GM18498 (cell line): ENCODE measurements at regions not wholly inside any gene's neighbourhood (a gene's known extent, or its start where the extent isn't known, plus 50 kb on each side); places are given as distances from the start of the nearest gene placed in this dataset.
"Not testable (repeated sequence)": the region's sequence is repeated elsewhere in the genome, so short reads cannot be mapped to it uniquely, and the experiment has no call there.

Source experiments
- ATAC-seq: cut with Tn5 transposase; IDR thresholded peaks from one replicate; pipeline ENCODE4 v1.9.1; 2021; ENCODE audit warnings: mild to moderate bottlenecking, moderate library complexity; ENCODE audit not compliant: unreplicated experiment

DNA sequence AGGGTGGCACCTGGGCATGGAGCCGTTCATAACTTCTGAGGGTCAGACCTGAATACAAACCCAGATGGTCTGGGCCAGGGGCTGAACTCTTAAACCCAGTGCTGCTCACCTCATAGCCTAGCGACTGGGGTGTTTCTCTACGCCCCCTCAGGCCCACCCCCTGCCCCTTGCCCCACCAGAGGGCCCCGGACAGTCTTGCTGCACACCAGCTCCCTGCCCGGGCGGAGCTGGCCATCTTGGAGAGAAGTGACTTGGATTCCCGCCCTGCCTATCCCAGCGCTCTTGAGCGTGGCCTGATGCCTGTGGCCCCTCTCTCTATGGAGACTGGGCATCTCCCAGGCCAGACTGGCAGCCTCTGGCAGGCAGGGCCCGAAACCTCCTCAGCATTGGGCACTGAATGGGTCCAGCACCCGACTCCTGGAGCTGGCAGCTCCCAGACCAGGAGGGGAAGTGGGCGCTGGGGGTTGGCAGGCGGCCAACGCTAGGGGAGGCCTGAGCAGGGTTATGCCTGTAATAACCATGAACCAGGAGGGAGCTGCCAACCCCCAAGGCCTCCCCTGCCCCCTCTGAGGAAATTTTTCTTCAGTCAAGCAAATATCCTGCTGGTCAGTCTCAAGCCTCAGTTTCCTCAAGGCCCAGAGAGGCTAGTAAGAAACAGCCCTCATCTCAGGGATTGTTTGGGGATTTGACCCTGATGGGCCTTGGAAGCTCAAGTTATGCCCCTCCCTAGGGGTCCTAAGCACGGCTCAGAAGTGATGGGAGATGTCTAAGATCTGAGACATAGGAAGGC is 169.5 kb downstream of the VEGFA start:
- ATAC-seq = no peak

DNA sequence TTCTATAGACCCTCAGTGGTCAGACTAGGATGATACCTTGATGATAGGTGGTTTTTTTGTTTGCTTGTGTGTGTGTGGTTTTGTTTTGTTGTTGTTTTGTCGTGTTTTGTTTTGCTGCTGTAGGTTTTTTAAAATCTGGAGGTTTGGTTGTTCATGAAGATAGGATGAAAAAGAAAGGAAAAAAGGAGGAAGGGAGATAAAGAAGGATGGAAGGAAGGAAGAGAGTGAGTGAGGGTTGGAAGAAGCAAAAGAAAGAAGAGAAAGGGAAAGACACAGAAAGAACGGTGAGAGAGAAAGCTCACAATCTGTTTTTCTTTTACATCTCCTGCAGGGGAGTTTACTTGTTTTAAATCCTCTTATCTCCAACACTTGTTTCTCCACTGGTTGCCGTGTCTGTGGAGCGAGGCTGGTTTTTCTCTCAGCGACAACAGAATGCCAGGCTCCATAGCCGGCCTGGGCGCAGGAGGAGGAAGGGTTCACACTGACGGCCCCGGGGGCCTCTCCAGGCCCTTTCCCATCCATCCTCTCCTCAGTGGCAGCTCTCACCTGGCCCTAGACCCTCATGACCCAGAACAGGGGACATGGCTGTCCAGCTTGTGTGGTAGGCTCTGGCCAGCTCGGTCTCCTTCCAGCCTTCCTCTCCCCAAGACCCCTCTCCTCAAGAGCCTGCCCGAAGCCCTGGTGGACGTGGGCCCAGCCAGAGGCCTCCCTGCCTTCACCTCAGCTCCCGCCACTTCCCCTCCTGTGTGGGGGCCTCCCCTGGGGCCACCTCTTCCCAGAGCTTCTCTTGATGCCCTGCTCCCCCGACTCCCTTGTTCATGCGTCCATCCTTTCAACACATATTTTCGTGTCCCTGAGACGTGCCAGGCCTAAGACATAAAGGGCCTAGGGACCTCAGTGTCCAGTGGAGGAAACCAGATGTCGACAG is 168.4 kb downstream of the VEGFA start:
- no peak for ATAC-seq

DNA sequence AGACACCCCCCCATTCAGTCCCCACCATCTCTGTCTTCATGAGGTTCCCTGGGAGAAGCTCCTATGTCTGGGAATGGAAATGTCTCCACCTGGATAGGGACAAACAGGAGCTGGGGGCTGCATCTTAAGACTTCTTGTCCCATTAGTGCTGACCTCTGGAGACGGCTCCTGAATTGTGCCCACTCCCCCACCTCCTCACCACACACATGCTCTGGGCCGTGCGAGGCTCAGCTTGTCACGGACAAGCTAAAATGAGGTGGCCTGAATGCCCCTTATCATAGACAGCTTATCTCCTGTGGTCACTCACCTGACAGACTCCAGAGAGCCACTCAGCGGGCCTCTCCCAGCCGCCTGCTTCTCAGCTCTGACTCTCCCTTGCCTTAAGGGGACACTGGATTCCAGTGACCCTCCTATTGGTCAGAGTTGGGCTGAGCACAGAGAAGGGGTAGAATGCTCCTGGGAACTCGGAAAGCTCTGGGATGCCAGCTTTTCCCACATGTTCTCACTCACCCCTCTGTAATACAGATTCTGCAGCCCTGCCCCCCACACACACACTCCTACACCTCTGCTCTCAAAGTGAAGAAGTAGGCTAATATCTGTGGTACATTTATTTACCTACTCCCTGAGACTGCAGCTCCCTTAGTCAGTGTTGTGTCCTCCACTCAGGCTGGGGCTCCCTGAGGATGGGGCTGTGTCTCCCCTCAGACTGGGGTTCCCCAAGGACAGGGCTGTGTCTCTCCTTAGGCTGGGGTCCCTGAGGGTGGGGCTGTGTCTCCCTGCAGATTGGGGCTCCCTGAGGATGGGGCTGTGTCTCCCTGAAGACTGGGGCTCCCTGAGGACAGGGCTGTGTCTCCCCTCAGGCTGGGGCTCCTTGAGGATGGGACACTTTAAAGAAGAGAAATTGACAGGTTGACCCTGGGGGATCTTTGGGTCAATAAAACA is 167.5 kb downstream of the VEGFA start:
- ATAC-seq = no peak

DNA sequence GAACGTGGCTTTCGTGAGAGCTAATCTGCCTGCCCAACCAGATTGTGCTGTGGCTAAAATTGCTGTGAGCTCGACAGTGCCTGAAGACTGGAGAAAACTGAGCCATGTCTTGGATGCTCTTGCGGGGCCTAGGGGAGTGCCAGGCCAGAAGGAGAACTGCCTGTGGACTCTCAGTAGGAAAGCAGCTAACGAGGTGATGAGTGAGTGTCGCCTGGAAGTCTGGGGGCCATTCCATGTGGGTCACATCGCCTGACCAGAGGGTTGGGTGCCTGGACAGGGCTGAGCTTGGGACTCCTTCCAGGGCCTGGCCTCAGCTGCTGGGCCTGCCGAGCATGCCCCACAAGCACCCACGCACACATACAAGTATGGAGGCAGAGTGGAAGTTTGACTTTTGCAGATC is 166.5 kb downstream of the VEGFA start:
- no peak for ATAC-seq

DNA sequence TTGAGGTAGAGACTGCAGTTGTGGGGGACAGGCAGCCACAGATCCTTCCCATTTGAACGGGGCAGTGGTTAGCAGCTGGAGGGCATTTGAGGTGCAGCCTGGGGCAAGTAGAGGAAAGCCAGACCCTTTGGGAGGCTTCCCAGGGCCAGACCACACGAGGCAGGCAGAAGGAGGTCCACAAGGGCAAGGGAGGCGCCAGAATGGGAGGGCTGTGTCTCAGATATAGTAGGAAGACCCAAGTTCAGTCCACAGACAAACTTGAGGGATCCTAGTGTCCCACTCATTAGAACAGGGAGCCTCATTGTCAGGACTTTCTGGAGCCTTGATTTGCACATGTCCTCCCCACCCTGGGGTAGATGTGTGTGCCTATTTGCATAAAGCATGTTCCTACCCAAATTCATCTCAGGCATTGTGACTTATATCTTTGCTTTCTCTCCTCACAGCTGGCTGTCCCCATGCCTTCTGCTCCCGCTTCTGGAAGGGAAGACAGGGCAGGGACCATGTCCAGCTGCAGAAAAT is 166.0 kb downstream of the VEGFA start:
- no peak for ATAC-seq

DNA sequence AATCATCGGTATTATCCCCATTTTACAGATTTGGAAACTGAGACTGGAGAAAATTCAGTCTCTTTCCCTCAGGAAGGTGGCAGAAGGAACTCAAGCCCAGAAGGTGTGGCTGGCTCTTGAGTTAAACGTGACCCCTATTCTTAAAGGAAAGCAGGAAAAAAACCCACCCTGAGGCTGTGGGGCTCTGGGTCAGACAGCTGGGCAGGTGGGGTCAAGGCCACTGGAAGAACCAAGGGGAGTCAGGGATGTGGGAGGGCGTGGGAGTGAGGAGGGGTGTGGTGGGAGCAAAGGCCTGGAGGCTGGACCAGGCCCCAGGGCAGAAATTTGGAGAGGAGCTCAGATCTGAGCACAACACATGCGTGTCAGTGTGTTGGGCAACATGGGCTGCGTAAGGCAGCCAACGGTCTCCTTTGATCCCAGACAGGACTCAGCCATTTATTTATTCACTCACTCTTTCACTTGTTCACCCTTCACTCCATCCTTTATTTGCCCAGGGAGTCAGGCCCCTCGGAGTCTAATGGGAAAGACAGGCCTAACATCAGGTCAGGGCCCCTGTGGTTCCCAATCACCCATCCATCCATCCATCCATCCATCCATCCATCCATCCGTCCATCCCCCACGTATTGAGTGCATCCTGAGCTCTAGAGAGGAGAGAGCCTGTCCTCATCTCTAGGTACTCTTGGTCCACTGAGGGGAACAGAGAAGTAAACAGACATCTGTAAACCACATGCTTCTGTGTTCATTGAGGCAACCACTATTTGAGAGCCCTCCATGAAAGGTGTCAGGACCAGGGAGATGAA is 165.0 kb downstream of the VEGFA start:
- ATAC-seq = no peak

DNA sequence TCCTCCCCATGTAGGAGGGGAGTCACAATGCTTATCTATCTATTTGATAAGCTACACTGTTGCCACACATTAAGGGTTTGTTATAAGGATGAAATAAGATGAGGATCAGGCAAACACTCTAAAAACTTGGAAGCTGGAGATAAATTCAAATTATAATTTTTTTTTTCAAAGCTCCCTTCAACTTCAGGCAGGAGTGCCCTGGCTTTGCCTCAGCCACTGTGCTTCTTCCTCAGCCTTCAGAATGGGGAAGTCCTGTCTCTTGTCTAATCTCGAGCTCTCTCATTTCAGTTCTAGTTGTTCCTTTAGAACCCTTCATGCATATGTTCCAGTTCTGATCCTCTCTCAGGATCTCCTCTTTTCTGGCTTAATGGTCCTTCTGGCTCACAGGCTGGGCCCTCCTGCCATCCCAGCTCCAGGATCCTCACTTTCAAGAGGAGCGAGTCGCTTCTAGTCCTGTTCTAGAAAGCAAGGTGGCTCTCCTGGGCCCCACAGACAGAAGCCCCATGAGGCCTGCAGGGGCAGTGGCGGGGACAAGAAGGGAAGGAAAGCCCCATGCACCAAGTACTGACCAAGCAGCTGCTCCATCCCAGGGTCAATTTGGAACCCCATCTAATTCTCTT is 164.3 kb downstream of the VEGFA start:
- ATAC-seq = no peak

DNA sequence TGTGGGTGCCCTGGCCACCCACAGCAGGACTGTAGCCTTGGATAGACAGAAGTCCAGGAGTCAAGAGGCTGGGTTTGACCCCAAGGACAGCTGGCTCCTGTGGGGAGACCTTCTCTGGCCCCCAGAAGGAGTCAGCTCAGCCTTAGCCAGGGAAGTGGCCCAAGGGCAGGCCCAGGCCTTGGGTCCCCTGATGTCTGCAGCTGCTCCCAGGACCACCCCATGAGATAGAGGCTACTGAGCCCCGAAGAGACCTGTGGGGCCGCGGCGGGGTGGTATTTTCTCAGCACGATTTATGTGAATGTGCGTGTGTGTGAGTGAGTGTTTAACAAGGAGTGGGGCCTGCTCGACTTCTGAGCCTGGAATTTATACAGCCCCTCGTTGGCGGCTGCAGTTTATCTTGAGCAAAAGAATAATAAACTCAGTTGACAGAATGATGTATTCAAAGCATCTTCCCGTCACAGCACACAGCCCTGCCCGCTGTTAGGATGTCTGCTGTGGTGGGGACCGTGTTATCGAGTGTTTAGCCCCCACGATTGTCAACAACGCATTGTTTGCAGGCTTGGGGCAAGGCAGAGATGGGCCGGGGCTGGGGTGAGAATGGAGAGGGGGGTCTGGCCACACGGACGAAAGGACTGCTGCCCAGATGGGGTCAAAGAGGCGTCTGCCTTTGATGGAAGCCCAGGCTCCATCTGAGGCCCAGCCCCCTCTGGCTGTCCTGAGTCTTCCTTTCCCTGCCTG is 163.3 kb downstream of the VEGFA start:
- ATAC-seq = no peak

DNA sequence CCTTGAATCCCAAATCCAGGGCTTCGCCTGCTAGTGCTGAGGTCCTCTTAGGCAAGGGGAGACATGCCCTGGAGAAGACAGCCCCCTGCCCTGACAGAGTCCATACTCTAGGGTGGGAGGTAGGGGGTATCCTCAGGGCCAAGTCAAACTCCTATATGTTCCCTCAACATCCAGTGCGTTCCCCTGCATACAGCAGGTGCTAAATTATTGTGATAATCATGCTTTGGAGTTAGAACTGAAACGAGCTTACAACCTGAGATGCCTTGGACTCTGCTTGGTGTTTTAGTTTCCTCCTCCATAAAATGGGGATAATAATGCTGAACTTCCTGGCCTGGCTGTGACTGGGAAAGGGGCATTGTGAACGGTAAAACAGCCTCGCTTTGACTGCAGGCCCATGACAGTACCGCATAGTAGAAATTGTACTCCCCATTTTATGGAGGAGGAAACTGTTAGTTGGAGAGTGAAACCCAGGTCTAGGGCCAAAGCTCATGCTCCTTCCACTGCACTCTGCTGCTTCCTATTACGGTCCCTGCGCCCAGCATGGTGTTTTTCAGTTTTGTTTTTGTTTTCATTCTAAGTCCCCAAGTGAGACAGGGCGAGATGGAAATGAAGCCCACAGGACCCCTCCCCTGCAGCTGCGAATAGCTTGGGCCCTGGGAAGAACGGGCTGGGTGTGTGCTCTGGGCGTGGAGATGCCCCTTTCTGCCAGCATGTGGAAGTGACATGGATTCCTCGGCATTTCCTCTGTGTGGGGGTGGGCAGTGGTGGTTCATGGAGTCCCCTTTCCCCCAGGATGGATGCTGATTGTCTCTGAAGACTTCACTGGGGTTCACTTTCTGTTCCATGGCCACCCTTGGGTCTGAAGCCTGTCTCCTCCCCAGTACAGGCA is 162.5 kb downstream of the VEGFA start:
- no peak for ATAC-seq

DNA sequence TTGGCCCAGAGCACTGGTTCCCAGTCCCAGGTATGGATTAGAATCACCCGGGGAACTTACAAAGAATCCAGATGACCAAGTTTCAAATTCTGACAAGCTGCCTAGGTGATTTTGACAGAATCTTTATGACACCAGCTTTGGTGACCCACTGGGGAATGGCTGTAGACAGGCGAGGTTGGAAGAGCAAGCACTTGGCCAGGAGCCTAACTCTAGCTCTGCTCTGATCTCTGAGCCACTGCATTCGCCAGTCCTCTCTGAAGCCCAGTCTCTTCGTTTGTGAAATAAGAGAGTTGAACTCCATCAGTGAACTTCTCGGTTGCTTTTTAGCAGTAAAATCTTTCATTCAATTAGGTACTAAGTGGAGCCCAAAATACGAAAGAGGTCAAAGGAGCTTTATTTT is 161.2 kb downstream of the VEGFA start:
- no peak for ATAC-seq

DNA sequence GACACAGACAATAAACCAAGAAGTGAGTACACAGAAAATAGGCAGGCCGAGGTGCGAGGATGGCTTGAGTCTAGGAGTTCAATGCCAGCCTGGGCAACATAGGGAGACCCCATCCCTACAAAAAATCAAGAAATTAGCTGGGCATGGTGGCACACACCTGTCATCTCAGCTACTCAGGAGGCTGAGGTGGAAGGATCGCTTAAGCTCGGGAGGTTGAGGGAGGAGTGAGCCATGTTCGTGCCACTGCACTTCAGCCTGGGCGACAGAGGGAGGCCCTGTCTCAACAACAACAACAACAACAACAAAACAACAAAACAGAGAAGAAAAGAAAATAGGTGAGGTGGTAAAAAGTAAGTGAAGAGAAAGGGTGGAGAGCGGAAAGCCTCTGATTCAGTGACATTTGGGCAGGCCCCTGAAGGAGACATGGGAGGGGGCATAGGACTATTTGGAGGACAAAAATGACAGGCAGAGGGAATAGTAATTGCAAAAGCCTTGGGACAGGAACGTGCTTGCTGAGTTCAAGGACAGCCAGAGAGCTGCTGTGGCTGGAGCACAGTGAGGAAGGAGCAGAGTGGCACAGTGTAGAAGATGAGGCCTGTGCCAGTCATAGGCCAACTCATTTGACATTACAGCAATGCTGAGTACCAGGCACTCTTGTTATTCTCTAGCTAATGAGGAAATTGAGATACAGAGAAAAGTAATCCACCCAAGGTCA is 160.6 kb downstream of the VEGFA start:
- ATAC-seq = no peak

DNA sequence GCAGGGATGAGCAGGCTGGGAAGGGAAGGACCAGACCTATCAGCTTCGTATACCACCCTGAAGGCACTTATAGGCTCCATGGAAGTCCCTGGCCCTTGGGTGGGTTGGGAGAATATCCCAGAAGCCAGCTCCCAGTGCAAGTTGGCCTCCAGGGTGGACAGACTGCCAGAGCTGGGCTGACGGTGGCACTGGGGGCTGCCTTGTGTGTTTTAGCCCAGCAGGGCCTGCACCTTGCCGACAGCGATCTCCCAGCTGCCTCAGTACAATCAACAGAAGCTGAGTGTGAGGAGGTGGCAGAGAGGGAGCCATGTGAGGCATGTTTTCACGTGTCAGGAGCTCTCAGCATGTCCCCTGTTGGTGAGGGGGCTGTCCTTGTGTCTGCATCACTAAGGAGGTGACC is 159.5 kb downstream of the VEGFA start:
- ATAC-seq = no peak

DNA sequence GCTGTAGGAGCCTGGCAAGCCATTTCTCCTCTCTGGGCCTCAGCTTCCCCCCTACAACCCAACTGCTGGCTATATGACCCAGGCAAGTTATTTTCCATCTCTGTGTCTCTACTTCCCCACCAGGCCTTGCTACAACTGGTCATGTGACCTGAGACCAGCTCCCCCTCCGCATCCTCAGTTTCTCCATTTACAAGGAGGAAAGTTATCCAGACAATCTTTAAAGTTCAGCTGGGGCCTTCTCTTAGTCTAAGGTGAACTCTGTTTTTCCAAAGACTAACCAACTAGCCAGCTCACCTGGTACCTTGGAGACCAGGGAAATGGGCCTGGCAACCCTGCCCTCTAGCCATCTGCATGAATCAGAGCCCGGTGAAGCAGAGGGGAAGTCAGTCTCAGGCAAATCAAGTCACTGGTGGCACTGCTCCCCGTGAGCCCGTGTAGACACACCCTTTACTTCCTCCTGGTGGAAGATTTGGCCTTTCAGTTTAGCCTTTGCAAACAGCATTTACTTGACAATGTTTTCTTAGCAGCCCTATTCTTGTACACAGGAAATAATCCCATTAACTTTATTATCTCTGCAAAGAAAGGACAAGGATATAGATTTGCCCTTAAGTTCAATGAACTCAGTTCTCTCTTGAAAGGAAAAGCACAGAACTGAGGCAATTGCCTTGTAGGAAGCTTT is 157.7 kb downstream of the VEGFA start:
- ATAC-seq = no peak

DNA sequence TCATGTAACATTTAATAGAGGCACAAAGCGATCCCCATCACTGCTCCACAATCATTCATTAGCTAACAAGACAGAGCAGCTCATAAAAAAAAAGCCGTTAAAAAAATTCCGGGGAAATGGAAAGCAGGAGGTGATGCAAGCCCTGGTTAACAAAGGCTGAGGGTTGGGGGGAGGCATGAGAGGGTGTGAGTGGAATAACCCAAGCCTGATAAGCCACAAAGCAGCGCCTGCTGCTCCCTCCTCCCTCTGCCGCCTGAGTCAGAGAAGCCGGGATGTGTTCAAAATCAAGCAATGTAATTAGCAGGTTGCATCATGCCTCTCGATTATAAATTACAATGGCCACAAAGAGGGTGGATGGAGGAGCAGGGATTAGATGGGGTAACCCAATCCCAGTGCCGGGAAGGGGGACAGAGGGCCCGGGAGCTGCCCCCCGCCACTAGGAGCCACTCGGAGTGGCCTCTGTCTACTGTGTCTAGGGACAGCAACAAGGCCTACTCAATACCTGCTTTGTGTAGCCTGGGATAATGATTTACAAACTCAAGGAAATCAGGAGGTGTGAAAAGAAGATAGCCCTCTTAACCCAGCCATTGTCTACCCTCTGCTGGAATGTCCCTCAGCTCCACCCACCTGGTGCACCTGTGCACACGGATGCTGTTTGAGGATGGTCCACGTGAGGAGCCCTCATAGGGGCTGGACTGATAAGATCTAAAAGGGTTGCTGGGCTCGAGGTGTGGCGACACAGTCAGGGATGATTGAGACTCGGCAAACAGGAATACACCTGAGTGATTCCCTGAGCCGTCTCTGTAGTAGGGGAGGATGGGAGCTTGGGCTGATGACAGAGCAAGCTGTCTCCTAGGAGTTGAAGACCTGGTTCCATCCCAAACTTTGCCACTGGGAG is 156.9 kb downstream of the VEGFA start:
- no peak for ATAC-seq

DNA sequence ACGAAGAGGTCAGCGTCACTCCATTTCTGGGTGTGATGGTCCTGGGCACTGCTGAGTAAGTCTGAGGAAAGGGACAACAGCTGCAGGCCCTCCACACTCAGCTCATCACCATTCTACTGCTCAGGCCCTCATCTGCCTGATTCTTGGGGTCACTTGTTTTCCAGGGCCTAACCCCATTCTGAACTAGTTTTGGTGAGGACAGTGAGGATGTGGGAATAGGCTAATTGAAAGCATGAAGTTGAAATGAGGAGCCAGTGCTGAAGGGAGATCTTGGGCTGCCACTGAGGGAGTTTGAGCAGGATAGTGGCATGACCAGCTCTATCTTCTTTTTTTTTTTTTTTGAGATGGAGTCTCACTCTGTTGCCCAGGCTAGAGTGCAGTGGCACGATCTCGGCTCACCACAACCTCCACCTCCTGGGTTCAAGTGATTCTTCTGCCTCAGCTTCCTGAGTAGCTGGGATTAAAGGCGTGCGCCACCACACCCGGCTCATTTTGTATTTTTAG is 155.7 kb downstream of the VEGFA start:
- not testable (repeated sequence) for ATAC-seq
